IMR-90 (cell line): ENCODE measurements at regions not wholly inside any gene's neighbourhood (a gene's known extent, or its start where the extent isn't known, plus 50 kb on each side); places are given as distances from the start of the nearest gene placed in this dataset.
"Not testable (repeated sequence)": the region's sequence is repeated elsewhere in the genome, so short reads cannot be mapped to it uniquely, and the experiment has no call there.

Experiments used
- ATAC-seq: fragments of 200-7000 bp; cut with Tn5 transposase; 2 replicates; pipeline ENCODE4 v1.9.1; 2020; ENCODE audit warnings: low read depth, mild to moderate bottlenecking, moderate library complexity
- BruUV-seq: library from RNA; stranded (reverse); fragments of 400-500 nt; replicated peaks from 2 replicates; lab custom pipeline; 2021; lab: Mats Ljungman, UMichigan
- CTCF ChIA-PET: fragments of 300-600 bp; formaldehyde crosslinking; extraction: SDS; loops from one replicate; lab custom pipeline; 2021; ENCODE audit warnings: antibody characterized with exemption; lab: Yijun Ruan, JAX
- POLR2A ChIA-PET: fragments of 300-600 bp; sonication (Branson Sonifier 250); formaldehyde crosslinking; loops from one replicate; lab custom pipeline; 2022; ENCODE audit warnings: antibody characterized with exemption; ENCODE audit not compliant: unreplicated experiment; lab: Charles Lee
- DNase-seq: peaks from one replicate; pipeline ENCODE4 v3.0.0; 2013
- H2AFZ ChIP-seq: replicated peaks from 2 replicates; pipeline ENCODE3; 2013; ENCODE audit warnings: low read length, mild to moderate bottlenecking; ENCODE audit not compliant: poor library complexity
- H2AK5ac ChIP-seq: 2 replicates; pipeline ENCODE4 v1.6.1; 2013; ENCODE audit warnings: low read depth, low read length, inconsistent platforms
- H2AK9ac ChIP-seq: replicated peaks from 2 replicates; pipeline ENCODE3; 2013; ENCODE audit warnings: mild to moderate bottlenecking, low read depth, low read length, moderate library complexity; ENCODE audit not compliant: poor library complexity
- H2BK120ac ChIP-seq: 2 replicates; pipeline ENCODE4 v1.6.1; 2013; ENCODE audit warnings: low read depth, low read length, inconsistent platforms
- H2BK15ac ChIP-seq: 3 replicates; pipeline ENCODE4 v1.6.1; 2013; ENCODE audit warnings: low read depth, low read length, inconsistent platforms
- H2BK20ac ChIP-seq: 2 replicates; pipeline ENCODE4 v1.6.1; 2013; ENCODE audit warnings: low read depth, mild to moderate bottlenecking, inconsistent platforms, low read length, moderate library complexity
- H2BK5ac ChIP-seq: 2 replicates; pipeline ENCODE4 v1.6.1; 2013; ENCODE audit warnings: mild to moderate bottlenecking, low read depth, low read length, inconsistent platforms; ENCODE audit not compliant: poor library complexity, severe bottlenecking
- H3K14ac ChIP-seq: replicated peaks from 2 replicates; pipeline ENCODE4 v1.6.1; 2013; ENCODE audit warnings: low read depth, low read length, inconsistent platforms
- H3K18ac ChIP-seq: 2 replicates; pipeline ENCODE4 v1.6.1; 2013; ENCODE audit warnings: low read depth, low read length, control low read depth
- H3K23ac ChIP-seq: 2 replicates; pipeline ENCODE4 v1.6.1; 2013; ENCODE audit warnings: low read depth, low read length, inconsistent platforms
- H3K27ac ChIP-seq: 2 replicates; pipeline ENCODE4 v1.5.1; 2013; ENCODE audit warnings: mild to moderate bottlenecking, control low read depth, low read length; ENCODE audit not compliant: insufficient read depth
- H3K27me3 ChIP-seq: 2 replicates; pipeline ENCODE4 v1.6.1; 2013; ENCODE audit warnings: low read length; ENCODE audit not compliant: control insufficient read depth, insufficient read depth
- H3K36me3 ChIP-seq: 2 replicates; pipeline ENCODE4 v1.6.1; 2013; ENCODE audit warnings: low read length, mixed read lengths; ENCODE audit not compliant: control insufficient read depth, insufficient read depth
- H3K4ac ChIP-seq: 2 replicates; pipeline ENCODE4 v1.6.1; 2013; ENCODE audit warnings: low read depth, low read length, inconsistent platforms
- H3K4me1 ChIP-seq: 2 replicates; pipeline ENCODE4 v1.6.1; 2013; ENCODE audit warnings: low read length, mixed read lengths; ENCODE audit not compliant: control insufficient read depth, insufficient read depth
- H3K4me2 ChIP-seq: 2 replicates; pipeline ENCODE4 v1.6.1; 2013; ENCODE audit warnings: low read depth, mild to moderate bottlenecking, control low read depth, low read length, moderate library complexity
- H3K4me3 ChIP-seq: 2 replicates; pipeline ENCODE4 v1.5.1; 2013; ENCODE audit warnings: low read depth, mild to moderate bottlenecking, control low read depth, low read length, moderate library complexity; ENCODE audit not compliant: insufficient read depth
- H3K56ac ChIP-seq: 2 replicates; pipeline ENCODE4 v1.6.1; 2013; ENCODE audit warnings: low read length, inconsistent platforms; ENCODE audit not compliant: insufficient read depth; ENCODE audit errors: extremely low read depth
- H3K79me1 ChIP-seq, 2 experiments: 2 replicates each; pipeline ENCODE4 v1.6.1; 2013; ENCODE audit warnings: low read length in 2 of 2, inconsistent platforms in 1 of 2, low read depth in 1 of 2
- H3K9ac ChIP-seq: 2 replicates; pipeline ENCODE4 v1.6.1; 2013; ENCODE audit warnings: low read depth, low read length, control low read depth
- H3K9me1 ChIP-seq: 2 replicates; pipeline ENCODE4 v1.6.1; 2013; ENCODE audit warnings: low read length, inconsistent platforms; ENCODE audit not compliant: insufficient read depth
- H3K9me3 ChIP-seq: 2 replicates; pipeline ENCODE4 v1.6.1; 2013; ENCODE audit warnings: low read length; ENCODE audit not compliant: control insufficient read depth, insufficient read depth
- H4K20me1 ChIP-seq: 2 replicates; pipeline ENCODE4 v1.6.1; 2013; ENCODE audit warnings: low read length, inconsistent platforms; ENCODE audit not compliant: insufficient read depth
- H4K5ac ChIP-seq: 2 replicates; pipeline ENCODE4 v1.6.1; 2013; ENCODE audit warnings: mild to moderate bottlenecking, low read depth, low read length, control low read depth
- H4K8ac ChIP-seq, 2 experiments: 2 replicates each; pipeline ENCODE4 v1.6.1; 2013; ENCODE audit warnings: low read depth in 2 of 2, low read length in 2 of 2, control low read depth in 1 of 2, inconsistent platforms in 1 of 2
- H4K91ac ChIP-seq: 2 replicates; pipeline ENCODE4 v1.6.1; 2013; ENCODE audit warnings: low read depth, low read length, inconsistent platforms; ENCODE audit not compliant: insufficient read depth
- WGBS, 2 experiments: methylation state at CpG; one replicate each; pipeline versions ENCODE4 v1.1.5 to v1.1.7; 2013; ENCODE audit warnings: missing lambda C conversion rate in 2 of 2; ENCODE audit not compliant: insufficient read length in 1 of 2; ENCODE audit errors: extremely low coverage in 2 of 2; 5-methylcytosine and 5-hydroxymethylcytosine counted together
- dilution Hi-C: fragments of 300-500 bp; cut with HindIII; formaldehyde crosslinking; loops from one replicate; pipeline ENCODE4 v1.14.3; 2018; ENCODE audit warnings: low sequenced_read_pairs; ENCODE audit not compliant: unreplicated experiment
- in situ Hi-C: fragments of 300-500 bp; cut with MboI; formaldehyde crosslinking; loops from 3 replicates; pipeline ENCODE4 v1.14.3; 2019; ENCODE audit warnings: low sequenced_read_pairs, inconsistent platforms, mixed read lengths
- intact Hi-C: fragments of 100-400 bp; cut with micrococcal nuclease; formaldehyde crosslinking; loops from 2 replicates; pipeline ENCODE4 v1.10.0; 2022

DNA sequence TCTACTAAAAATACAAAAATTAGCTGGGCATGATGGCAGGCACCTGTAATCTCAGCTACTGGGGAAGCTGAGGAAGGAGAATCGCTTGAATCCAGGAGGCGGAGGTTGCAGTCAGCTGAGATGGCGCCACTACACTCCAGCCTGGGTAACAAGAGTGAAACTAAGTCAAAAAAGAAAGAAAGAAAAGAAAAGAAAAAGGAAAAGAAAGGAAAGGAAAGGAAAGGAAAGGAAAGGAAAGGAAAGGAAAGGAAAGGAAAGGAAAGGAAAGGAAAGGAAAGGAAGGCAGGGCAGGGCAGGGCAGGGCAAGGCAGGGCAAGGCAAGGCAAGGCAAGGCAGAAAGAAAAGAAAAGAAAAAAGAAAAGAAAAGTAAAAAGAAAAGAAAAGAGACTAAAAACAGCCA is 121.4 kb downstream of the ANXA5 start:
- H2AFZ ChIP-seq, H2BK15ac ChIP-seq, H4K5ac ChIP-seq, H3K9me3 ChIP-seq, H3K27ac ChIP-seq, H4K8ac ChIP-seq, H3K56ac ChIP-seq, in situ Hi-C loops, BruUV-seq, H3K4me1 ChIP-seq, H3K27me3 ChIP-seq, intact Hi-C loops, H3K9ac ChIP-seq, H3K18ac ChIP-seq, H3K14ac ChIP-seq, H3K23ac ChIP-seq, H2AK9ac ChIP-seq, H4K91ac ChIP-seq, ATAC-seq, H4K20me1 ChIP-seq, H3K4me2 ChIP-seq, H3K36me3 ChIP-seq, H2BK20ac ChIP-seq, H3K79me1 ChIP-seq, H2AK5ac ChIP-seq, POLR2A ChIA-PET, dilution Hi-C loops, DNase-seq, H2BK5ac ChIP-seq, H3K4me3 ChIP-seq, H3K9me1 ChIP-seq, CTCF ChIA-PET, H3K4ac ChIP-seq, H2BK120ac ChIP-seq: not testable (repeated sequence)
- 92% methylated on average over 2 of the region's 3 CpGs; no CpG with 5 or more reads in 1 of the 2 experiments for WGBS, 2 experiments
